OCI-LY1 (cell line): ENCODE measurements at regions not wholly inside any gene's neighbourhood (a gene's known extent, or its start where the extent isn't known, plus 50 kb on each side); places are given as distances from the start of the nearest gene placed in this dataset.

Experiments used
- H2AFZ ChIP-seq: fragments of 200-600 bp; sonication (generic), shearing (Covaris generic); 2 replicates; pipeline ENCODE4 v1.6.0; 2014; ENCODE audit warnings: antibody characterized with exemption, mild to moderate bottlenecking, low read length
- H3F3A ChIP-seq: fragments of 200-600 bp; sonication (generic), shearing (Covaris generic); 2 replicates; pipeline ENCODE4 v1.6.0; 2014; ENCODE audit warnings: mild to moderate bottlenecking, antibody characterized with exemption, low read length, moderate library complexity; ENCODE audit not compliant: insufficient read depth
- H3K27ac ChIP-seq: fragments of 200-600 bp; sonication (generic); 2 replicates; pipeline ENCODE4 v1.5.1; 2014; ENCODE audit warnings: low read length, mixed run types, mild to moderate bottlenecking, low read depth; ENCODE audit not compliant: poor library complexity, severe bottlenecking
- H3K27me3 ChIP-seq: fragments of 200-600 bp; sonication (generic); 2 replicates; pipeline ENCODE4 v1.6.0; 2014; ENCODE audit warnings: antibody characterized with exemption, mild to moderate bottlenecking, low read length, moderate library complexity; ENCODE audit not compliant: insufficient read depth
- H3K36me3 ChIP-seq: fragments of 200-600 bp; sonication (generic); 2 replicates; pipeline ENCODE4 v1.6.1; 2014; ENCODE audit warnings: mild to moderate bottlenecking, antibody characterized with exemption, low read length, moderate library complexity, mixed read lengths; ENCODE audit not compliant: insufficient read depth
- H3K4me1 ChIP-seq: fragments of 200-600 bp; sonication (generic); 2 replicates; pipeline ENCODE4 v1.5.1; 2014; ENCODE audit warnings: mild to moderate bottlenecking, low read length, moderate library complexity; ENCODE audit not compliant: insufficient read depth, severe bottlenecking
- H3K4me2 ChIP-seq: fragments of 200-600 bp; sonication (generic), shearing (Covaris generic); 2 replicates; pipeline ENCODE4 v1.6.1; 2014; ENCODE audit warnings: low read length
- H3K4me3 ChIP-seq: fragments of 200-600 bp; sonication (generic); 2 replicates; pipeline ENCODE4 v1.5.1; 2014; ENCODE audit warnings: low read length, low read depth, mild to moderate bottlenecking, mixed read lengths; ENCODE audit not compliant: poor library complexity, severe bottlenecking
- H3K79me2 ChIP-seq: fragments of 200-600 bp; shearing (Covaris generic); 2 replicates; pipeline ENCODE4 v1.6.1; 2016; ENCODE audit warnings: mixed run types, low read length, mixed read lengths; ENCODE audit not compliant: insufficient read depth
- H3K9ac ChIP-seq: fragments of 200-600 bp; sonication (generic), shearing (Covaris generic); 2 replicates; pipeline ENCODE4 v1.6.1; 2014; ENCODE audit warnings: mild to moderate bottlenecking, low read length, mixed read lengths
- H3K9me2 ChIP-seq: fragments of 200-600 bp; sonication (generic), shearing (Covaris generic); 2 replicates; pipeline ENCODE4 v1.6.1; 2014; ENCODE audit warnings: low read depth, mild to moderate bottlenecking, low read length, mixed read lengths
- H3K9me3 ChIP-seq: fragments of 200-600 bp; shearing (Covaris generic); 2 replicates; pipeline ENCODE4 v1.6.1; 2014; ENCODE audit warnings: low read length, mixed read lengths
- H4K20me1 ChIP-seq: fragments of 200-600 bp; sonication (generic), shearing (Covaris generic); 2 replicates; pipeline ENCODE4 v1.6.0; 2016; ENCODE audit warnings: mild to moderate bottlenecking, low read length; ENCODE audit not compliant: insufficient read depth
- CTCF ChIP-seq: fragments of 200-600 bp; sonication (generic), shearing (Covaris generic); IDR thresholded peaks from 2 replicates; pipeline ENCODE4 v1.5.1; 2017; ENCODE audit warnings: mild to moderate bottlenecking, antibody characterized with exemption, low read length, moderate library complexity, mixed read lengths
- EZH2 ChIP-seq: fragments of 200-600 bp; sonication (generic), shearing (Covaris generic); IDR thresholded peaks from 2 replicates; pipeline ENCODE4 v1.8.0; 2017; ENCODE audit warnings: borderline replicate concordance, mixed run types, mild to moderate bottlenecking, antibody characterized with exemption, low read length, moderate library complexity, mixed read lengths

- no peak overlapping the region for H3K27ac ChIP-seq
- no peaks in the 10 kb centered on the region for H3K9me2 ChIP-seq
- H3F3A ChIP-seq, result no peaks in the 10 kb centered on the region
- H2AFZ ChIP-seq, result no peak overlapping the region
- no peaks in the 10 kb centered on the region for H3K79me2 ChIP-seq
- no peaks in the 10 kb centered on the region for H3K4me1 ChIP-seq
- no peaks in the 10 kb centered on the region for H3K9me3 ChIP-seq
- no peaks in the 10 kb centered on the region for H3K36me3 ChIP-seq
- H3K9ac ChIP-seq, result no peak overlapping the region
- H4K20me1 ChIP-seq, result no peaks in the 10 kb centered on the region
- H3K4me3 ChIP-seq, result no peak overlapping the region
- H3K27me3 ChIP-seq, result no peaks in the 10 kb centered on the region
- TF ChIP-seq CTCF (no peak), EZH2 (no peak)
- H3K4me2 ChIP-seq, result no peak overlapping the region
These were observed 95.7 kb upstream of the POU3F3 start for GRCh38 chr2:104758199-104758620.

GRCh38 chr2:104762031-104762430, 91.9 kb upstream of the POU3F3 start:
- Histone ChIP-seq H3K36me3 (no peaks in the 10 kb centered on the region), H3K9me3 (no peaks in the 10 kb centered on the region), H4K20me1 (no peaks in the 10 kb centered on the region), H3K9ac (no peak overlapping the region), H3K27ac (no peak overlapping the region), H3F3A (no peaks in the 10 kb centered on the region), H3K4me1 (no peaks in the 10 kb centered on the region), H3K4me3 (no peak overlapping the region), H3K4me2 (no peak overlapping the region), H3K27me3 (no peaks in the 10 kb centered on the region), H3K9me2 (no peaks in the 10 kb centered on the region), H3K79me2 (no peaks in the 10 kb centered on the region), H2AFZ (no peak overlapping the region)
- TF ChIP-seq CTCF, result no peak
- TF ChIP-seq EZH2, result no peak

- Histone ChIP-seq H3K4me1 (no peaks in the 10 kb centered on the region), H3K9ac (no peak overlapping the region), H3K27ac (no peak overlapping the region), H4K20me1 (no peaks in the 10 kb centered on the region), H3K4me2 (no peak overlapping the region), H3K9me2 (no peaks in the 10 kb centered on the region), H3K9me3 (no peaks in the 10 kb centered on the region), H3F3A (no peaks in the 10 kb centered on the region), H2AFZ (no peak overlapping the region), H3K79me2 (no peaks in the 10 kb centered on the region), H3K27me3 (no peaks in the 10 kb centered on the region), H3K4me3 (no peak overlapping the region), H3K36me3 (no peaks in the 10 kb centered on the region)
- TF ChIP-seq CTCF (no peak), EZH2 (no peak)
These were observed 87.2 kb upstream of the POU3F3 start for GRCh38 chr2:104766683-104767082.
